ENCODE measurements at regions not wholly inside any gene's neighbourhood (a gene's known extent, or its start where the extent isn't known, plus 50 kb on each side); places are given as distances from the start of the nearest gene placed in this dataset.

DNA sequence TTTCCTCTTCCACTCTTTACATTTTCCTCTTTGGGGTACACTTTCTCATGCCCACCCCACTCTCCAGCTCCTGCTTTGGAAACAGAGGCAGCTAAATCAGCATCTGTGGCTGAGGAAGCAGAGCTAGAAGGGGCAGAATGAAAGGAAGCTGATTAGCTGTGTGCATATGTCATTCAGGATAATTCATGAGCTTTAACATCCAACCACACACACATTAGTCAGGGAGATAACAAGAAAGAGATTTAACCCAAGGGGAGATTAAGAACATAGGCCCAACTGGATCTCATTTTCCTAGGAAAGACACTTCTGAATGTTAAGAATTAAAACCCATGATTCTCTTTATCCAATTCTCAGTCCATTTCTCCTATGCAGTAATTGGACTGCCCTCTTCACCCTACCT, 405.5 kb downstream of the TBC1D4 start:
- H3K27me3 ChIP-seq, result no peaks in the 10 kb centered on the region
- H3K27ac ChIP-seq (replicated peaks in 1 of 4), result no peak overlapping the region
- intact Hi-C loops (cut with DNase I), result no loop called here
- no peak for TF ChIP-seq POLR2AphosphoS5 (IDR thresholded peaks at IDR 0.05)
- TF ChIP-seq, protein P1, sequence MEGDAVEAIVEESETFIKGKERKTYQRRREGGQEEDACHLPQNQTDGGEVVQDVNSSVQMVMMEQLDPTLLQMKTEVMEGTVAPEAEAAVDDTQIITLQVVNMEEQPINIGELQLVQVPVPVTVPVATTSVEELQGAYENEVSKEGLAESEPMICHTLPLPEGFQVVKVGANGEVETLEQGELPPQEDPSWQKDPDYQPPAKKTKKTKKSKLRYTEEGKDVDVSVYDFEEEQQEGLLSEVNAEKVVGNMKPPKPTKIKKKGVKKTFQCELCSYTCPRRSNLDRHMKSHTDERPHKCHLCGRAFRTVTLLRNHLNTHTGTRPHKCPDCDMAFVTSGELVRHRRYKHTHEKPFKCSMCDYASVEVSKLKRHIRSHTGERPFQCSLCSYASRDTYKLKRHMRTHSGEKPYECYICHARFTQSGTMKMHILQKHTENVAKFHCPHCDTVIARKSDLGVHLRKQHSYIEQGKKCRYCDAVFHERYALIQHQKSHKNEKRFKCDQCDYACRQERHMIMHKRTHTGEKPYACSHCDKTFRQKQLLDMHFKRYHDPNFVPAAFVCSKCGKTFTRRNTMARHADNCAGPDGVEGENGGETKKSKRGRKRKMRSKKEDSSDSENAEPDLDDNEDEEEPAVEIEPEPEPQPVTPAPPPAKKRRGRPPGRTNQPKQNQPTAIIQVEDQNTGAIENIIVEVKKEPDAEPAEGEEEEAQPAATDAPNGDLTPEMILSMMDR (IDR thresholded peaks at IDR 0.05), result no peak
- no peak for TF ChIP-seq POLR2A (IDR thresholded peaks at IDR 0.05; ENCODE audit: low read depth)
- TF ChIP-seq EP300 (IDR thresholded peaks at IDR 0.05), result no peak
- no peaks in the 10 kb centered on the region for H3K36me3 ChIP-seq
- no peak overlapping the region for H3K4me3 ChIP-seq
- H3K4me1 ChIP-seq, result peaks cover 0 to 8% (median 2%) of the 10 kb centered on the region in 4 donors
- no peak for DNase-seq (ENCODE audit: extremely low spot score)
- no peaks in the 10 kb centered on the region for H3K9me3 ChIP-seq

DNA sequence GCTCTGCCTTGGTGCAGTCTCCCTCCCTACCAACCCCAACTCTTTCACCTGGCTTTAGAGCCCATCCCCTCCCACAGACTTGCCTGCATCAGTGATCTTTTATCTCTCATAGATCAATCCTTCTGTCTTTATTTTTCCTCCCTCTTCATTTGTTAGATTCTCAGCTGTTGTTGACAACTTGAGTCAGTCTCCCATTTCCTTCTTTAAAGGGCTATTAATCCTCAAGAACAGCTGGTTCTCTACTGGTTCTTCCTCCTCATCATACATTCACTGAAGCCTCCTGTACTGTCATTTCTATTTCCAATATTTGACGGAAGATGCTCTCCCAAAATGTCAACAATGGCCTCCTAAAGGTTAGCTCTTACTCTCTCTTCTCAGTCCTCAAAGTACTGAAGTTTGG, 408.2 kb downstream of the TBC1D4 start:
- Histone ChIP-seq H3K9me3 (no peaks in the 10 kb centered on the region), H3K27ac (replicated peaks in 1 of 4) (no peak overlapping the region), H3K4me3 (no peak overlapping the region), H3K4me1 (peaks cover 0 to 8% (median 2%) of the 10 kb centered on the region in 4 donors), H3K27me3 (no peaks in the 10 kb centered on the region), H3K36me3 (no peaks in the 10 kb centered on the region)
- WGBS, result 60% methylated on average over 1 of the region's 1 CpG
- TF ChIP-seq POLR2AphosphoS5 (IDR thresholded peaks at IDR 0.05) (no peak), EP300 (IDR thresholded peaks at IDR 0.05) (no peak), POLR2A (IDR thresholded peaks at IDR 0.05; ENCODE audit: low read depth) (no peak)
- TF ChIP-seq, protein P1 (IDR thresholded peaks at IDR 0.05), result no peak
- intact Hi-C loops (cut with DNase I), result no loop called here
- DNase-seq (ENCODE audit: extremely low spot score), result no peak

DNA sequence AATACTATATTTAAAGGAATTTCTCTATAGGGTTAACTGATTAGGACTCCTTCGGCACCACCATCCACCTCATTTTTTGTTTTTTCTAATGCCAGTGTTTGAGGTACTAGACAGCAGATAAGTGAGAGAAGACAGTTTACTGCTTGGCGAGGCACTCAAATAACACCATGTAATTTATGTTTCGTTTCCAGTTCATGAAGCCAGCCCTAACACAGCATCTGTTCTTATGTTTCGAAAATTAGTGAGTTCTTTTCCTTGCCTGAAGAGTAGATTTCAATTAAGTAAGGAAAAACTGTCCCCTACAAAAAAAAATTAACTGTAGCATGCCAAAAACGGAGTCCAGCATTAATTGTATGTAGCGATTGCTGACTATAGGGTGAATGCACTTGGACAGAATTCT, 409.1 kb downstream of the TBC1D4 start:
- H3K36me3 ChIP-seq, result no peaks in the 10 kb centered on the region
- no peak overlapping the region for H3K4me3 ChIP-seq
- no peaks in the 10 kb centered on the region for H3K9me3 ChIP-seq
- no peak overlapping the region for H3K27ac ChIP-seq (replicated peaks in 1 of 4)
- peaks cover 0 to 8% (median 2%) of the 10 kb centered on the region in 4 donors for H3K4me1 ChIP-seq
- no peak for DNase-seq (ENCODE audit: extremely low spot score)
- H3K27me3 ChIP-seq, result no peaks in the 10 kb centered on the region
- TF ChIP-seq POLR2A (IDR thresholded peaks at IDR 0.05; ENCODE audit: low read depth), result no peak
- no peak for TF ChIP-seq EP300 (IDR thresholded peaks at IDR 0.05)
- no peak for TF ChIP-seq POLR2AphosphoS5 (IDR thresholded peaks at IDR 0.05)
- TF ChIP-seq, protein P1 (IDR thresholded peaks at IDR 0.05), result no peak
- WGBS, result 79% methylated on average over 6 of the region's 6 CpGs
- intact Hi-C loops (cut with DNase I), result no loop called here

DNA sequence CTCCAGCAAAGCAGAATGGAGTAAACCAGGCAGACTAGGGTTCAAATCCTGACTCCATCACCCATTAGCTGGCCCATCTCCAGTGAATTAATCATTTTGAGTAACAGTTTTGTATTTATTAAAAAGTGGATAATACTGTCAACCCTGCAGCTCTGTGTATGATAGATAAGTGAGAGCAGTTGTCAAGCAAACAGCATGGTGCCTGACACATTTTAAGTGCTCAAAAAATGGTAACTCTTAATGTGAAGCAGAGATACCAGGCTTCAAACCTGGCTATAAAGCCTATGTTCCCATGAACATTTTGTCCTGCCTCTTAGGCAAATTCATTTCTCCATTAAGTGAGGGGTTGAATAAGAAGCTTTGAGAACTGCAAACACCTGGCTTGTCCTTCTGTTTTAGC, 409.6 kb downstream of the TBC1D4 start:
- no peaks in the 10 kb centered on the region for H3K9me3 ChIP-seq
- H3K27ac ChIP-seq (replicated peaks in 1 of 4), result no peak overlapping the region
- TF ChIP-seq EP300 (IDR thresholded peaks at IDR 0.05), result no peak
- TF ChIP-seq, protein P1 (IDR thresholded peaks at IDR 0.05), result no peak
- no peak for TF ChIP-seq POLR2AphosphoS5 (IDR thresholded peaks at IDR 0.05)
- no peak for TF ChIP-seq POLR2A (IDR thresholded peaks at IDR 0.05; ENCODE audit: low read depth)
- no peak overlapping the region for H3K4me3 ChIP-seq
- DNase-seq (ENCODE audit: extremely low spot score), result no peak
- H3K4me1 ChIP-seq, result peaks cover 0 to 8% (median 2%) of the 10 kb centered on the region in 4 donors
- H3K36me3 ChIP-seq, result no peaks in the 10 kb centered on the region
- intact Hi-C loops (cut with DNase I), result no loop called here
- H3K27me3 ChIP-seq, result no peaks in the 10 kb centered on the region

DNA sequence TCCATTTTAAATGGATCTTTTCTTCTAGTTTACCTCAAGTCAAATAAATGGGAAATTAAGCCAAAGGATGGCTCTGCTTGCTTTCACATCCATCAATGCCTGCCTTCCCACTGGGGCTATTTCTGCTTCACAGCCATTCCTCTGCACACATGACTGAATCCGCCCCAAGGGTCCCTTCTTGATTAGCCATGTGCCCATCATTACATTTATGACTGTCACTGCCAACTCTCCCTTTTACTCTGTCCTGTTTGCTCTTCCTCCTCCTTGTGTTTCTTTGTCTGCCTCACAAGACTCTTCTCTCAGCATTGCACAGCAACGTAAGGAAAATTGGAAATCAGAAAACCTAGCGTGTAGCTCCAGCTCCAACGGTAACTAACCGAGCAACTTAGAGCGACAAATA, 410.2 kb downstream of the TBC1D4 start:
- Histone ChIP-seq H3K4me1 (peaks cover 0 to 8% (median 2%) of the 10 kb centered on the region in 4 donors), H3K27me3 (no peaks in the 10 kb centered on the region), H3K9me3 (no peaks in the 10 kb centered on the region), H3K4me3 (no peak overlapping the region), H3K36me3 (no peaks in the 10 kb centered on the region), H3K27ac (replicated peaks in 1 of 4) (no peak overlapping the region)
- intact Hi-C loops (cut with DNase I), result no loop called here
- DNase-seq (ENCODE audit: extremely low spot score), result no peak
- 91% methylated on average over 6 of the region's 6 CpGs for WGBS
- TF ChIP-seq, protein P1 (IDR thresholded peaks at IDR 0.05), result no peak
- TF ChIP-seq EP300 (IDR thresholded peaks at IDR 0.05), result no peak
- TF ChIP-seq POLR2A (IDR thresholded peaks at IDR 0.05; ENCODE audit: low read depth), result no peak
- TF ChIP-seq POLR2AphosphoS5 (IDR thresholded peaks at IDR 0.05), result no peak
